GM04504 (cell line): ENCODE measurements at regions not wholly inside any gene's neighbourhood (a gene's known extent, or its start where the extent isn't known, plus 50 kb on each side); places are given as distances from the start of the nearest gene placed in this dataset.

ENCODE experiments used
- DNase-seq: peaks from one replicate; pipeline ENCODE4 v3.0.0-alpha.2; 2012; ENCODE audit warnings: low read depth

DNA sequence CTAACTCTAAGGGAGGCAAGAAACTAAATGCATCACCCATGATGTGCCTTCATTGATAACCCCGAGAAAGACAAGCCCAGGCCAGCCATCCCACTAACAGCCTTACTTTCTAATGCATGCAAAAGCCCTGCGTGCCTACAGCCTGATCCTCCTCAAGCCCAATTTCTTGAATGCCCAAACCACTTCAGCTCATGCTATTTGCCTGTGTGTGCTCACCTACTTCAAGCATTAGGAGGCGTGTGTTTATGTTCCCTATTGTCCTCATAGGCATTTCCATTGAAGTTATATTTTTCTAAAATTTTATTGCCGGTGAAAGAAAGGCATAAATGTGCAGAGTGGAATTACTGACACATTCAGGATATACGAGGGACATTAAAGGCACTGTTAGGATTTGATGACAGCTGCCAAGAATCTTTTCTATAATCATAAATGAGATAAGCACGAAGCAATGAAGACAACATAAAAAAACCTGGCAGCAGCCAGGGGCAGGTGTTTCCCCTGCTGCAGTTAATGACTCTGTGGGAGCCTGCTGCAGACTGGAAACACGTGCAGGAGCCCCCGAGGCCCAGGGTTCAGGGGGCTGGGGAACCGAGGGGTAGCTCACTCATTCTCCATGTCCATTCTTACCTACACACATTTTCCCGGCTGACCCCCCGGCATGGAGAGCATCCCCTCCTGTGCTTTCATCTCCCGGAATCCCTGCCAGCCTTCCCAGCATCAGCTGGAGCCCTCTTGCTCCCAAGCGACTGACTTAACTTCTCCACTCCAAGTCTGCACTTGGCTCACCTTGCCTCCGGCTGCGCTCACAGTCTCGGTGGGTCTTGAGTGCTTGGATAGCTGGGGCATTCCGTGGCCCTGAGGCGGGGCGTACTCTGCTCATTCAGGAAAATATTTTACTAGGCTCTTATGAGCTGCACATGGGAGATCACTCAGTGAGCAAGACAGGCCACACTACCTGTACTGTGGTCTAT, 292.3 kb upstream of the SIX2 start:
- no peak for DNase-seq

DNA sequence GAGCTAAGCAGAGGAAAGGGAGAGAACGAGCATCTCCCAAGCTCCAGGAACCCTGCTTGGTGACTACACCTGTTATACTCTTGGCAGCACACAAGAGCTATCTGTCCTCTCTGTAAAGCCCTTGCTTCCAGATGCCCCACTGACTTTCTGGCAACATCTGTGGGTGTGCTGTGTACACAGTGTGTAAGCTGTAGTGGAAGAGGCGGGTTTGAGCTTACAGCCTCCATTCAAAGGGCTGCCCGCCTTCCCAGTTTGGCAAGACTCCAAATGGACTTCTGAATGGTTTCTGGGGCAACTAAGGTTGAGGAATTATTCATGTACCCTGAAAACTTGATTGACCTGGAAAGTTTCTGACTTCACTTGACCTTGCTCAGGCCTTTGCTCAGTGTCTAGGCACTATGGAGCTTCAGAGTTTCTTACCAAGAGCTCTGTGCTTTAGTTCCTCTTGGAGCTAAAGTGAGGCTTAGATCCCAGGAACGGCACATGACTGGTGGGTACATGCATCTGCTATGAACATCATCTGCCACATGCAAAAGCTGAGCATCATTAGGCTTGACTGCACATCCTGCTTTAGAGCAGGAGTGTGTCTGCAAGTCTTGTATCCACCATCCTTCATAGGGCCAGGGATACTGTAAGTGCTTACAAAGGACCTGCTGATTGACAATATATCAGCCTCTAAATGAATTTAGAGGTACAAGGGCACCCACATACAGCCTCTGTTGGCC, 290.9 kb upstream of the SIX2 start:
- no peak for DNase-seq

DNA sequence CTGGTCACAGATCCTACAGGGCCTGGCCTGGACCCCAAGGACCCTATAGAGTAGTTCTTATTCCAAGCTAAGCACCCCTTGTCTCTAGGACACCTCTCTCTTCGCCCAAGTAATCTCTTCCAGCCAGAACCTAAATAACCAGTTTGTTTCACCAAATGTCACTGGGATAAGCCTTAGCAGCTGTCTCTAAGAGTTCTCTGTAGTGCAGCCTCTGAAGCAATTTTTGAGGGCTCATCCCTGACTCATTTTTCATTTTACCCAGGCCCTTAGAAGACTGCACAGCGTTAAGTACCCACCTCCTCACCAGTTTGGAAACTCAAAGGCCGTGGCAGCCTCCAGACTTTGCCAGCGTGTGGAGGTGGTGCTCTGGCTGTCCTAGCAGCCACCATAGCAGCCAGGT, 290.1 kb upstream of the SIX2 start:
- no peak for DNase-seq

DNA sequence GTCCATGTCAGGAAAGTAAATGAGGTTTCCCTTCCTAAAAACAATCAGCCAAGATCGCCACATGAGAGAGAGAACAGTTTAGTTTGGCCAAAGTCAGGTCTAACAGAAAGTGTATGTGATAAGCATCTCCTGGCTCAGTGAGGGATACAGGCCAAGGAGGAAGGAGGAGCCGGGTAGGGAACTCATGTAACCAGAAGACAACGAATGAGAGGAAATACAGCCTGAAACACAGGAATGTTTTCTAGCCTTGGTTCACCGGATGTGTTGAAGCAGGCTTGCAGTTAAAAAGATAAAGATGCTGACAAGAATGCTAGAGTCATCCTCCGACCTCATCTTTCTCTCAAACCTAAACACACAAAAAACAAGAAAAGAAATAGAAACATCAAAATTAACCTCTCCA, 283.9 kb upstream of the SIX2 start:
- DNase-seq: no peak

DNA sequence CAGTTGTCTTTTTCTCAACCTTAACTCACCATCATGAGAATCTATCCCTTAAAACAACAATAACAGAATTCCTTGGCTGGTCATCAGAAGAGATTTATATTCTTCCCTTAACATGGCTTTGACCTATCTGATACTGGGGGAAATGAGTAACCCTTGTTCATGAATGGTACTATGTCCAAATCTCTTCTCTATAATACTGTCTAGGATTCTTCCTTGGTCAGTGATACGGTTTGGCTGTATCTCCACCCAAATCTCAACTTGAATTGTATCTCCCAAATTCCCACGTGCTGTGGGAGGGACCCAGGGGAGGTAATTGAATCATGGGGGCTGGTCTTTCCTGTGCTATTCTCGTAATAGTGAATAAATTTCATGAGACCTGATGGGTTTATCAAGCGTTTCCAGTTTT, 282.0 kb upstream of the SIX2 start:
- no peak for DNase-seq

- DNase-seq: no peak
These were observed 280.9 kb upstream of the SIX2 start for GRCh38 chr2:45289997-45290709.

DNA sequence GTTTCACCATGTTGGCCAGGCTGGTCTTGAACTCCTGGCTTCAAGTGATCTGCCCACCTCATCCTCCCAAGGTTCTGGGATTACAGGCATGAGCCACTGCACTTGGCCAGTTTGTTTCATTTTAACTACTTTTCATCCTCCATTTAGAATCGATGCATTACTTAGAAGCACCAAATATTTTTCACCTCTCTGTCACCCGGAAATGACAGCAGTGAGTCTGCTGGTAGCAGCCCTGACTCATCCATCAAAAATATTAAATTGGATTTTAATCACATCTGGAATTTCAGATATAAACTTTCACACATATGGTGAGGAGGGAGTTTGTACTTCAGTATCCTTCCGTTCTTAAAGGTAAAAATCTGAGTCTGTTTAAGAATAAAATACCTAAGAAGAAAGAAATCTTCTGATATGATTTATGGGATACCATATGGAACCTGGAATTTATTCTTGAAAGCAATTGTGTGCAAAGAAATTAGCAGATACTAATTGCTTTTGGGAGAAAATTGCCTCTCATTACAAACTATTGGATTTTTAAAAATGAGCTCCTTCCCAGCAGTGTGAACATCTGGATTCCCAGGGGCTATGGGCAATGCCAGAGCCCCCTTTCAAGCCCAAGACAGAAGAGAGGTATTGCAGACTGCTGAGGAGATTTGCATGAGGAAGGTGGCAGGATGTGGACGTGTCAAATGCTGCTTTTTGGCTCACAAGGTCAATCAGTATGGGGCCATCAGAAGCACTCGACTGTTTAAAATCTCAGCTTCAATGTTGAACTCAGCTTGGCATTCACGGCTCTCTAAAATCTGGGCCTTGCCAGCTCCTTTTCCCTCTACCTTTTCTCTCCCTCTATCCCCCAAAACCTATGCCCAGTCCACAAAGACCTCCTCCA, 279.5 kb upstream of the SIX2 start:
- no peak for DNase-seq

GRCh38 chr2:45287045-45287444, 277.8 kb upstream of the SIX2 start:
- DNase-seq: no peak

DNA sequence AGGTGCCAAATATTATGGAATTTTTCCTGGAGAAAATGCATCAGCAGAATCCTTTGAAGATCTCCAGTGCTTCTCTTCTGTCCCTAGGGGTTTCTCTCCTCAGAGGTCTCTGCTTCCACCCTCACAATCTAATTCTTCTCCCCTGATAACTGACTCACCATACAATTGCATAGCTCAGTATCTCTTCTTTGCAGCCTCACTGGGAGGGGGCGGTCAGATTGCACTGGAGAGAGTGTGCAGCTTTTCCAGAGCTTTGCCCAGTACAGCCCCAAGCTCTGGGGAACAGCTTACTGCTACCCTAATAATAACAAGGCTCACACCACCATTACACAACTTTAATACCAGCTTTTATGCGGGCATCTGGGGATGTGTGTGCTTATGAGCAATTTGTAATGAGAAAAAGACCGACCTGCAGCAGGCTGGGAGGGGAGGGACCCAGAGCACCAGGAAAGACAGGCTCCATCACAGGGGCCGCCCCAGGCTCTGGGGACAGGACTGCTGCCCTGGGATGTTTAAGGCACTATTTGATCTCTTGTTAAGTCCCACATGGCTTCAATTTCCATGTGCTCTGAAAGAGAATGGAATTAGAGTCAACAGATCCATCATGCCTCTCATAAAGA, 276.6 kb upstream of the SIX2 start:
- no peak for DNase-seq

DNA sequence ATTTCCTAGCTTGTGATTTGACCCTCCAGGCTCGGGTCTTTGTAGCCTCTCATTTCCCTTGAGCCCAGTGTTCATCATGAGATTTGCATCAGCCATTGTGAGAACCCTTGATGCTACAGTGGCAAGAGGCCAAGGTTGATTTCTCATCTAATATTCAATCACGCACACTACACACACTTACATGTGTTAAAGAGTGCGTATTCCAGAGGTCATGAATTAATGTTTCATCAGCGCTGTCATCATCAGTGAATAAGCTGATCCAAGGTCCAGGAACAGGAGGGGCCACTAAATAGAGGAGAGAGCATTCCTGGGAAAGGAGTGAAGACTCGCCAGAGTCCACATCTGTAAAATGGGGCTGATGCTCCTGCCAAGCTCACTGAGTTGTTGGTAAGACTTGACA, 276.1 kb upstream of the SIX2 start:
- no peak for DNase-seq

DNA sequence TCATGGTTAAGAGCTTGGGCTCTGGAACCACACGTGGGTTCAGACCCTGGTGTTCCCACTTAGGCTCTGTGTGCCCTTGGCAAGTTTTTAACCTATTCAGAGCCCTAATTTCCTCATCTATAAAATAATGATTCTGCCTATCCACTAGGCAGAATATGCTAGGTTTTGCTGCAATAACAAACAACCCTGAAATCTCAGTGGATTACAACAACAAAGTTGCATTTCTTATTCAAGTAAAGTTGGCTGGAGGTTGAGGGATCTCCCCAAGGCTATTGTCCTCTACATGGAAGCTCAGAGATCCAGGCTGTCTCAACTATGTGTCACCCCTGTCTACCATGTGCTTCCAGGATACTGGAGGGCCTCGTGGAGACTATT, 275.4 kb upstream of the SIX2 start:
- no peak for DNase-seq

DNA sequence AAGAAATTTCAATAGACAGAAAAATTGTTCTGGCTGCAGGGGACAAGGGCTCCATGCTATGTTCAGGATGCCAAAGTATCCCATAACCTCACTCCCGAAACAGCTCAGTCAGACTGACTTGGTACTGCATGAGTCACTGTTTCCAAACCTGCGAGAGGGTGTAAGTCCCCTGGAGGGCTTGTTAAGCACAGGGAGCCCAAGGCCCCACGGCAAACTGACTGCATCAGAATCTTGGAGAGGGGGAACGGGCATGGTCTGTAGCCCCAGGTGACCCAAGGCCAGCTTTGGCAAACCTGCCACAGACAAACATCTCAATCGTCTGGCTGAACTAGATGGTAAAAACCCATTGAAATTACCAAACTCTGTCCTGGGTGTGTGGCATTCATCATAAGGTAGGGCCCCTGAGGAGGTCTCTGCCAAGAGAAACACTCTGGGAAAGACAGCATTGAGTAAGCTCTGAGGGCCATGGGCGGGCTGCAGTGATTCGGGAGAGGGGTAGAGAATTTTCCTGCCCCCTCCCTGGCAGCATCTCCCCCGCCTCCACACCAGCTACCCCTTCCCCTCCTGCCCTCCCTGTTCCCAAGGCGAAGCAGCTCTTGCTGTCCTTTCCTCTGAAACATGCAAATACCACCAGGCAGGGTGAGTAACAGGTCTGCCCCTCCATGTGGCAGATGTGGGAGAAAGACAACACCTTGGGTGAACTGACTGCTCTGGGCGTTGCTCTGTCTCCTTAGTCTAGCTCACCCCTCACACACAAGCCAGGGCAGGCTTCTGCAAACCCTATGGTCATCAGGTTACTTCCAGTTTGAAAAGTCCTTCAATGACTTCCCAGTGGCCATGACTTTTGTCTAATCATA, 274.7 kb upstream of the SIX2 start:
- no peak for DNase-seq

- no peak for DNase-seq
These were observed 273.4 kb upstream of the SIX2 start for GRCh38 chr2:45282646-45283045.

GRCh38 chr2:45281311-45281710, 272.1 kb upstream of the SIX2 start:
- no peak for DNase-seq

DNA sequence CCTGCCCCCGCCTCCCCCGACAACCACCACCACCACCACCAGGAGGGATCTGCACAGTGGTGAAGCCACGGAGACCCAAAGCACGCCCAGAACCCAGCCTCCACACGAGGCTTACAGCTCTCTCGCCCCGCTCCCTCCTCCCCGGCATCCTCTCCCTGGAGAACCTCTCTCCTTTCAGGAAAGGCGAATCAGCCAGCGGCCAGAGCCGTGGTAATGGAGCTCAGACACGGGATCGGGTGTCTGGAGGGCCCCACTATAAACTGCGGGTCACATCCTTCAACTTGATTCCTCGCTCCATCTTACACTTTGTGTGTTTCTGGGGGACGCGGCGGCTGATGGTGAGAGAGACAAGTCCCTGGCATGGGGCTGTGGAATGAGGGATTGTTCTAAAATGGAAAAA, 271.5 kb upstream of the SIX2 start:
- DNase-seq: no peak

GRCh38 chr2:45279356-45279755, 270.1 kb upstream of the SIX2 start:
- no peak for DNase-seq

GRCh38 chr2:45278365-45279078, 269.3 kb upstream of the SIX2 start:
- DNase-seq: no peak

DNA sequence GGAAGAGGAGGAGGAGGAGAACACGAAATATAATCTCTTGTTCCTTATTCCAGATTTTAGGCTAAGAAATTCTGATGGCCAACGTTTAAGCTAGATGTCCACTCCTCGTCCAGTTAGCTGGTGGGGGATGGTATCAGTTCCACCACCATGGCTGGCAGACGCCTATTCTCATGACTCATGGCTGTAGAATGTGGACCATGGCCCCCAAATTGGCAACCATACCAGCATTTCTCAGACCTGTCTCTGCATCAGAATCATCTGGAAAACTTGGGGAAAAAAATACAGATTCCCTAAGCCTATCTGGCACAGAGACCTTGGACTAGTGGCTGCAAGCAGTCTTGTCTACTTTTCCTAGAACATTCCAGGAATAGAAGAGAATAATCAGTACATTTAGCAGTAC, 267.7 kb upstream of the SIX2 start:
- no peak for DNase-seq

GRCh38 chr2:45275806-45276205, 266.6 kb upstream of the SIX2 start:
- no peak for DNase-seq
